ENCODE measurements at regions not wholly inside any gene's neighbourhood (a gene's known extent, or its start where the extent isn't known, plus 50 kb on each side); places are given as distances from the start of the nearest gene placed in this dataset.

- no peak overlapping the region for H3K4me3 ChIP-seq (ENCODE audit: low read depth, low read length)
- DNase-seq (ENCODE audit: low read depth): no peak
- no peak for TF ChIP-seq MAX (IDR thresholded peaks at IDR 0.05; ENCODE audit: low read depth, low read length)
- no peak for TF ChIP-seq POLR2A (IDR thresholded peaks at IDR 0.05; ENCODE audit: extremely low read depth, insufficient read length)
- no peak for TF ChIP-seq MYC (IDR thresholded peaks at IDR 0.05; ENCODE audit: low read depth, low read length)
- TF ChIP-seq CTCF (IDR thresholded peaks at IDR 0.05; ENCODE audit: low read depth, low read length): no peak
Observed at GRCh38 chr9:26034786-26035185, 356.5 kb upstream of the TUSC1 start.

GRCh38 chr9:26033336-26033735 lies 355.1 kb upstream of the TUSC1 start:
- no peak for DNase-seq (ENCODE audit: low read depth)
- TF ChIP-seq MYC (IDR thresholded peaks at IDR 0.05; ENCODE audit: low read depth, low read length) (no peak), MAX (IDR thresholded peaks at IDR 0.05; ENCODE audit: low read depth, low read length) (no peak), POLR2A (IDR thresholded peaks at IDR 0.05; ENCODE audit: extremely low read depth, insufficient read length) (no peak), CTCF (IDR thresholded peaks at IDR 0.05; ENCODE audit: low read depth, low read length) (no peak)

GRCh38 chr9:26026423-26027100 lies 348.3 kb upstream of the TUSC1 start:
- no peak for TF ChIP-seq MAX (IDR thresholded peaks at IDR 0.05; ENCODE audit: low read depth, low read length)
- TF ChIP-seq POLR2A (IDR thresholded peaks at IDR 0.05; ENCODE audit: extremely low read depth, insufficient read length): no peak
- TF ChIP-seq MYC (IDR thresholded peaks at IDR 0.05; ENCODE audit: low read depth, low read length): no peak
- TF ChIP-seq CTCF (IDR thresholded peaks at IDR 0.05; ENCODE audit: low read depth, low read length): no peak
- DNase-seq (ENCODE audit: low read depth): no peak
- no peak overlapping the region for H3K4me3 ChIP-seq (ENCODE audit: low read depth, low read length)

More at GRCh38 chr9:26033336-26033735, 355.1 kb upstream of the TUSC1 start:
- no peak overlapping the region for H3K4me3 ChIP-seq (ENCODE audit: low read depth, low read length)

GRCh38 chr9:26013199-26013598 lies 335.0 kb upstream of the TUSC1 start:
- no peak for DNase-seq (ENCODE audit: low read depth)
- no peak overlapping the region for H3K4me3 ChIP-seq (ENCODE audit: low read depth, low read length)
- TF ChIP-seq CTCF (IDR thresholded peaks at IDR 0.05; ENCODE audit: low read depth, low read length) (no peak), MAX (IDR thresholded peaks at IDR 0.05; ENCODE audit: low read depth, low read length) (no peak), MYC (IDR thresholded peaks at IDR 0.05; ENCODE audit: low read depth, low read length) (no peak), POLR2A (IDR thresholded peaks at IDR 0.05; ENCODE audit: extremely low read depth, insufficient read length) (no peak)

- no peak for TF ChIP-seq POLR2A (IDR thresholded peaks at IDR 0.05; ENCODE audit: extremely low read depth, insufficient read length)
- TF ChIP-seq MAX (IDR thresholded peaks at IDR 0.05; ENCODE audit: low read depth, low read length): no peak
- TF ChIP-seq MYC (IDR thresholded peaks at IDR 0.05; ENCODE audit: low read depth, low read length): no peak
- TF ChIP-seq CTCF (IDR thresholded peaks at IDR 0.05; ENCODE audit: low read depth, low read length): no peak
- no peak overlapping the region for H3K4me3 ChIP-seq (ENCODE audit: low read depth, low read length)
- no peak for DNase-seq (ENCODE audit: low read depth)
Observed at GRCh38 chr9:26012797-26013196, 334.6 kb upstream of the TUSC1 start.
